HepG2 (cell line): ENCODE measurements at regions not wholly inside any gene's neighbourhood (a gene's known extent, or its start where the extent isn't known, plus 50 kb on each side); places are given as distances from the start of the nearest gene placed in this dataset.

Source experiments
- CEBPZ ChIP-seq: IDR thresholded peaks from 2 replicates; pipeline ENCODE4 v1.6.1; 2012; ENCODE audit warnings: low read length, improper control_type of control experiment
- GTF3A ChIP-seq: sonication (generic); formaldehyde crosslinking; conservative IDR thresholded peaks from 2 replicates; pipeline ENCODE4 v1.4.0; 2020; ENCODE audit warnings: mild to moderate bottlenecking, missing genetic modification reagents
- HDAC2 ChIP-seq: sonication (generic); formaldehyde crosslinking; IDR thresholded peaks from 2 replicates; pipeline ENCODE4 v1.4.0; 2020; ENCODE audit warnings: missing genetic modification reagents
- KAT2B ChIP-seq: fragments of 150-350 bp; IDR thresholded peaks from 2 replicates; pipeline ENCODE4 v1.6.1; 2014; ENCODE audit warnings: low read depth, low read length, borderline replicate concordance
- NR1H2 ChIP-seq: sonication (generic); formaldehyde crosslinking; IDR thresholded peaks from 2 replicates; pipeline ENCODE4 v1.8.1; 2022; ENCODE audit warnings: low read depth, missing genetic modification reagents, borderline replicate concordance
- PCBP2 ChIP-seq: fragments of 200-400 bp; formaldehyde crosslinking; optimal IDR thresholded peaks from 2 replicates; pipeline ENCODE3; 2018; ENCODE audit warnings: low read length, low read depth; ENCODE audit not compliant: poor library complexity, severe bottlenecking
- STAG1 ChIP-seq: sonication (generic); formaldehyde crosslinking; IDR thresholded peaks from 2 replicates; pipeline ENCODE4 v1.4.0; 2020; ENCODE audit warnings: missing genetic modification reagents
- ZBTB33 ChIP-seq: sonication (generic); formaldehyde crosslinking; IDR thresholded peaks from 2 replicates; pipeline ENCODE4 v1.4.0; 2020; ENCODE audit warnings: missing genetic modification reagents
- ZNF264 ChIP-seq: sonication (generic); formaldehyde crosslinking; IDR thresholded peaks from 2 replicates; pipeline ENCODE4 v1.4.0; 2020; ENCODE audit warnings: missing genetic modification reagents
- ZNF841 ChIP-seq: sonication (generic); formaldehyde crosslinking; IDR thresholded peaks from 2 replicates; pipeline ENCODE4 v1.8.1; 2023; ENCODE audit warnings: missing genetic modification reagents, borderline replicate concordance

GRCh38 chr14:61603736-61604135, 91.6 kb upstream of the HIF1A start:
- TF ChIP-seq HDAC2 (CRISPR knock-in tag), result no peak
- TF ChIP-seq ZBTB33, result no peak
- TF ChIP-seq ZNF264 (CRISPR knock-in tag), result no peak
- TF ChIP-seq ZNF841 (CRISPR knock-in tag), result no peak
- no peak for TF ChIP-seq CEBPZ
- TF ChIP-seq NR1H2 (CRISPR knock-in tag), result no peak
- no peak for TF ChIP-seq KAT2B
- TF ChIP-seq STAG1 (CRISPR knock-in tag), result no peak
- no peak for TF ChIP-seq PCBP2
- TF ChIP-seq GTF3A, result no peak
